Fibroblast of skin of left quadriceps (primary cell): ENCODE measurements at regions not wholly inside any gene's neighbourhood (a gene's known extent, or its start where the extent isn't known, plus 50 kb on each side); places are given as distances from the start of the nearest gene placed in this dataset.
"Not testable (repeated sequence)": the region's sequence is repeated elsewhere in the genome, so short reads cannot be mapped to it uniquely, and the experiment has no call there.

Source experiments
- DNase-seq, 2 experiments: peaks; one replicate each; pipeline ENCODE4 v3.0.0-alpha.2; 2013; ENCODE audit warnings: low read depth in 2 of 2

DNA sequence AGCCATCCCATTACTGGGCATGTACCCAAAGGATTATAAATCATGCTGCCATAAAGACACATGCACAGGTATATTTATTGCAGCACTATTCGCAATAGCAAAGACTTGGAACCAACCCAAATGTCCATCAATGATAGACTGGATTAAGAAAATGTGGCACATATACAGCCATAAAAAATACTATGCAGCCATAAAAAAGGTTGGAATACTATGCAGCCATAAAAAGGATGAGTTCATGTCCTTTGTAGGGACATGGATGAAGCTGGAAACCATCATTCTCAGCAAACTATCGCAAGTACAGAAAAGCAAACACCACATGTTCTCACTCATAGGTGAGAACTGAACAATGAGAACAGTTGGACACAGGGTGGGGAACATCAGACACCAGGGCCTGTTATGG, 151.5 kb downstream of the PLK2 start:
- DNase-seq = not testable (repeated sequence)

DNA sequence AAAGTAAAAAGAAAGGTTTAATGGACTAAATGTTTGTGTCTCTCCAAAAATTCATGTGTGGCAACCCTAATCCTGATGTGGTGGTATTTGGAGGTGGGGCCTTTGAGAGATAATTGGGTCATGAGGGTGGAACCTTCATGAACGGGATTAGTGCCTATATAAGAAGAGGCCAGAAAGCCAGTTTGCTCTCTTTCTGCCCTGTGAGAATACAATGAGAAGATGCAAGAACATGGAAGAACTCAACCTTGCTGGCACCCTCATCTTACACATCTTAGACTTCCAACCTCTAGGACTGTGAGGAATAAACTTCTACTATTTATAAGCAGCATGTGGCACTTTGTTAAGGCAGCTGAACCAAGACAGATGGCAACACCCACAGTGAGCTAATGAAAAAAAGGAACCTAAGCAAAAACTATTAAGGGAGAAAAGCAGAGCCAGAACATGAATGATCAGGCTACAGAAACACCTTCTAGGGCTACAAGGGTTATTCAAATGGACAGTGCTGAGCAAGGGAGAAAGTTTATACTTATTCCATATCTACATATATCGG, 159.5 kb downstream of the PLK2 start:
- DNase-seq = no peak

- no peak for DNase-seq
Observed at GRCh38 chr5:58299256-58299655, 160.6 kb downstream of the PLK2 start.

- no peak for DNase-seq
Observed at GRCh38 chr5:58294598-58295305, 165.1 kb downstream of the PLK2 start.

- not testable (repeated sequence) for DNase-seq
Observed at GRCh38 chr5:58288275-58288674, 171.6 kb downstream of the PLK2 start.

DNA sequence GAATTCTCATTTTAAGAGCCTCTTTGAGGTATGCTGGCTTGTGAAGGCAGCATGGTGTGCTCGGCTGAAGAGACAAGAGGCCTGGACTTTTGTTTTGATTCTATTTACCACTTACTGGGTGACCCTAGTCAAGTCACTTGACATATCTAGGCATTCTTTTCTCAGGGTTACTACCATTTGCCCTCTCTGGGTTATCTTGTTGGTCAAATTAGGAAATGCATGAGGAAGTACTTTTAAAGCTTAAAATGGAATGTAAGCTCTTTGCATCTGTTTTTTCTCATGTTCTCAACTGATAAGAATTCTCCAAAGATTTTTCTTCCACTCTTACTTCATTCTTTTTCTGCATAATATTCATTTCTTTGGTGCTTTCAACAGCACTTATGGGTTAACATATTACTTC, 173.1 kb downstream of the PLK2 start:
- DNase-seq = no peak

- DNase-seq = no peak
Observed at GRCh38 chr5:58285900-58286299, 174.0 kb downstream of the PLK2 start.

- no peak for DNase-seq
Observed at GRCh38 chr5:58284886-58285285, 175.0 kb downstream of the PLK2 start.

- no peak for DNase-seq
Observed at GRCh38 chr5:58281189-58281588, 178.7 kb downstream of the PLK2 start.

GRCh38 chr5:58279259-58279658, 180.6 kb downstream of the PLK2 start:
- DNase-seq = no peak

GRCh38 chr5:58276431-58276830, 183.5 kb downstream of the PLK2 start:
- DNase-seq = no peak

- no peak for DNase-seq
Observed at GRCh38 chr5:58275516-58275915, 184.4 kb downstream of the PLK2 start.

GRCh38 chr5:58274191-58274590, 185.7 kb downstream of the PLK2 start:
- DNase-seq = no peak

DNA sequence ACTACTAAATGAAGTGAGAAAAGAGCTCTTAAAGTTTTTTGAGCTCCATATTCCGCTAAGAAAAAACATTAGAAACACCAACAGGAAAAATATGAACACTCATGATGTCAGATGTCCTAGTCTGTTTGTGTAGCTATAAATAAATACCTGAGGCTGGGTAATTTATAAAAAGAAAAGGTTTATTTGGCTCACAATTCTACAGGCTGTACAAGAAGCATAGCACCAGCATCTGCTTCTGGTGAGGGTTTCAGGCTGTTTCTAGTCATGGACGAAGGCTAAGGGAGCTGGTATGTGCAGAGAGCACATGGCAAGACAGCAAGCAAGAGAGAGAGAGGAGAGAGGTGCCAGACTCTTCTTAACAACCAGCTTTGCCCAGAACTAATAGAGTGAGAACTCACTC, 186.2 kb downstream of the PLK2 start:
- DNase-seq = no peak

DNA sequence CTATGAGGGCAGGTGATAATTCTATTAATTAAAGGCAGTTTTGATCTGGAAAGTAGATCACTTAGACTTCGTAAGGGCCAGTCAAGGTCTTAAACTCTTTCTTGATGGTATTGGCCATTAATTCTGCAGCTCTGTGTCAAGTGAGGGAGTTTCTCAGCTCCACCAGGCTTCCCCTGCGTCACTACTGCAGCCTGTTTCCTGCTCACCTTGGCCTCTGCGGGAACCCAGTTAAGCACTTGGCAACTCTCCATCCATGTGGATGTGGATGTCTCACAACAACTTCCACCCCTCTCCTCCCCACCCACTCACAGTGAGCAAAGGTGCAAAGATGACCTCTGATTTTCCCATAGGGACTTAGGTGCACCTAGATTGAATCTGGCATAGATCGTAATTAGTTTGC, 191.6 kb downstream of the PLK2 start:
- no peak for DNase-seq

DNA sequence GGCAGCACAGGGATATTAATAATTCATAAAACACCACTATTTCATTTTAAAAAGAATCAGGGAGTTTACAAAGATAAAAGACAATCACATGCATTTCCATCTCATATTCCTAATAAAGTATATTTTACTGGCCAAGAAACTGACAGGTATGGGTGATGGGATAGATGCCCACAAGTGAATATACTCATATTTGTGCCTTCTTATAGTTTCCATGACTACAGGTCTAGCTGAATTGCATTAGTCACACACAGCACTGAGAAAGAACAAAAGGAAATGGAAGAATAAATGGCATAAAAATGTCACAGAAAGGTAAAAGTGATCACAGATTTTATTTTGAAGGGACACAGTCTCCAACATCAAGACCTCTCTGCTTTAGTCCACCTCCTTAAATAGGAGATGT, 193.5 kb downstream of the PLK2 start:
- no peak for DNase-seq

- no peak for DNase-seq
Observed at GRCh38 chr5:58265246-58265930, 194.5 kb downstream of the PLK2 start.

DNA sequence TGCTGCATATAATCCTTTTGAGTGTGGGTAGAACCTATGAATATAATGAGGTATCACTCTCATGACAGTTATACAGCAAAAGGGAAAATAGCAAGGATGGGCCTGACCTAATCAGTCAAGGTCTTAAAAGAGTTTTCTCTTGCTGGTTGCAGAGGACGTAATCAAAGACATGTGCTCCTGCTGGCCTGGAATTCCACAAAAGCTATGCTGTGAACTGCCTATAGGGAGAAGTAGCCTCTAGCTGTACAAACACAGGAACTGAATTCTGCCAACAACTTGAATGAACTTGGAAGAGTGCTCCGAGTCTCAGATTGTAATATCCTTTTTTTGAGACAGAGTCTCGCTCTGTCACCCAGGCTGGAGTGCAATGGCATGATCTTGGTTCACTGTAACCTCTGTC, 195.6 kb downstream of the PLK2 start:
- no peak for DNase-seq

DNA sequence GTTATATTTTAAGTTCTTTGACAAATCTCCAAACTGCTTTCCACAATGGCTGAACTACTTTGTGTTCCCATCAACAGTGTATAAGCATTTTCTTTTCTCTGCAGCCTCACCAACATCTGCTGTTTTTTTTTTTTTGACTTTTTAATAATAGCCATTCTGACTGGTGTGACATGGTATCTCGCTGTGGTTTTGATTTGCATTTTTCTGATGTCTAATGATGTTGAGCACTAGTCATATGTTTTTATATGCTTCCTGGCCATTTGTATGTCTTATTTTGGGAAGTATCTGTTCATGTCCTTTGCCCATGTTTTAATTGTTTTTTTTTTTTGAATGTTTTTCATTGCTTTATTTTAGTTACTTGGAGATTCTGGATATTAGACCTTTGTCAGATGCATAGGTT, 196.6 kb downstream of the PLK2 start:
- DNase-seq = no peak

GRCh38 chr5:58262226-58262625, 197.7 kb downstream of the PLK2 start:
- no peak for DNase-seq

- DNase-seq = no peak
Observed at GRCh38 chr5:58261605-58262004, 198.3 kb downstream of the PLK2 start.

DNA sequence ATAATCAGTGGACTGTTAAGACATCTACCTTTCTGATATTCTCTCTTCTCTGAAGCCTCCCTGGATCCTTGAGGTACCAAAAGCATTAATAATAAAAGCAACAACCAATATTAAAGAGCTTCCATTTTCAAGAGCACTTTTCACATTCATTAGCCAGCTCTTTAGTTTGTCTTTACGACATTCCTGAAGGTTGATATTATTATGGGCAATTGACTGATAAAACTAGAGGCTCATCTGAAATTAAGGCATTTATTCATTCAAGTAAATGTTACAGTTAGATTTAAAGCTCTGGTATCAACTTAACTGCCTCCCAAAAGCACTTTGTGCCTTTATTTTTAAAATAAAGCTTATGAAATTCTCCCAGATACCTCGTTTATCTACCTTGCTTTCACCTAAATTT, 199.6 kb downstream of the PLK2 start:
- no peak for DNase-seq

DNA sequence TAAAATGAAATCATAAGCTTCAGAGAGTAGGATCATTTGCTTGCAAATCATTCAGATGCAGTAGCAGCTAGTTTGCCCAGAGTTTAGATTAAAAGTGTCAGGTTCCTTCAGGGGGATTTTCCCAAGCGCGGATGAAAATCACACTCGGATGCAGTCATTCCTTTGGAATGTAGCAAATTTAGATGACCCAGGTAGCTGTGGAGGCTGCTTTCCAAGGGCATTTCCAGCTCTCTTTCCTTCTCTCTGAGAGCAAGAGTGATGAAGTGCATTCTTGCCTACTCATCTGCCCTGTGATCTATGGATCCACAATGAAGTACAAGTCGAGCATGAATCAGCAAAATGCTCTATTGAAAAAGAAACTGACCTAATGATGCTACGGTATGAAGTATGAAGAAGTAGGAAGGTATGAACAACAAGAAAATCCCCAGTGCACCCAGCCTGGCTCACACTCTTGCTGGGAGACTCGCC, 200.2 kb downstream of the PLK2 start:
- peak; percentile 74 to 76 for DNase-seq
